GM12865 (cell line): ENCODE measurements at regions not wholly inside any gene's neighbourhood (a gene's known extent, or its start where the extent isn't known, plus 50 kb on each side); places are given as distances from the start of the nearest gene placed in this dataset.

Experiments used
- DNase-seq: peaks from one replicate; pipeline ENCODE4 v3.0.0; 2010; ENCODE audit warnings: low read depth
- H3K4me3 ChIP-seq: 2 replicates; pipeline ENCODE4 v1.5.1; 2011; ENCODE audit warnings: mild to moderate bottlenecking, low read depth, low read length, control low read depth
- TF ChIP-seq, protein P1 (sequence below): IDR thresholded peaks from 2 replicates; pipeline ENCODE4 v1.5.1; 2011; ENCODE audit warnings: low read length, control low read depth, low read depth, inconsistent platforms; ENCODE audit not compliant: insufficient read depth; ENCODE audit errors: missing control alignments

DNA sequence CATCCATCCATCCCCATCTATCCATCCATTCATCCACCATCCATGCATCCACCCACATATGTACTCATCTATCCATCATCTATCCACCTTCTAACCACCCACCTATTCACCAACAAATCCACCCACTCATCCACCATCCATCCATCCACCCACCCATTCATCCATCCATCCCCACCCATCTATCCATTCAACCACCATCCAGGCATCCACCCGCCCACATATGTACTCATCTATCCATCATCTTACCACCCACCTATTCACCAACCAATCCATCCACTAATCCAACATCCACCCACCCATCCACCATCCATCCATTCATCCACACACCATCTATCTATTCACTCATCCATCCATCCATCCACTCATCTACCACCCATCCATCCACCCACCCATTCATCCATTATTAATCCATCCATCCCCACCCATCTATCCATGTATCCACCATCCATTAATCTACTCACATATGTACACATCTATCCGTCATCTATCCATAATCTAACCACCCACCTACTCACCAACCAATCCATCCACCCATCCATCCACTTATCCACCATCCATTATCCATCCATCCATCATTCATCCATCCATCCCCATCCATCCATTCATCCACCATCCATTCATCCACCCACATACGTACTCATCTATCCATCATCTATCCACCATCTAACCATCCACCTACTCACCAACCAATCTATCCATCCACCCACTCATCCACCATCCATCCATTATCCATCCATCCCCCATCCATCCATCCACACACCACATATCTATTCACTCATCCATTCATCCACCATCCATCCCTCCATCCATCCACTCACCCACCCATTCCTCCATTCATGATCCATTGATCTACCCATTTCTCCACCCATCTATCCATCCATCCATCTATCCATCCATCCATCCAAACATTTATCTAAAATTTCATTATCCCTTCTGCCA, 940.0 kb downstream of the BRD1 start:
- H3K4me3 ChIP-seq = no peak overlapping the region
- TF ChIP-seq, protein P1, sequence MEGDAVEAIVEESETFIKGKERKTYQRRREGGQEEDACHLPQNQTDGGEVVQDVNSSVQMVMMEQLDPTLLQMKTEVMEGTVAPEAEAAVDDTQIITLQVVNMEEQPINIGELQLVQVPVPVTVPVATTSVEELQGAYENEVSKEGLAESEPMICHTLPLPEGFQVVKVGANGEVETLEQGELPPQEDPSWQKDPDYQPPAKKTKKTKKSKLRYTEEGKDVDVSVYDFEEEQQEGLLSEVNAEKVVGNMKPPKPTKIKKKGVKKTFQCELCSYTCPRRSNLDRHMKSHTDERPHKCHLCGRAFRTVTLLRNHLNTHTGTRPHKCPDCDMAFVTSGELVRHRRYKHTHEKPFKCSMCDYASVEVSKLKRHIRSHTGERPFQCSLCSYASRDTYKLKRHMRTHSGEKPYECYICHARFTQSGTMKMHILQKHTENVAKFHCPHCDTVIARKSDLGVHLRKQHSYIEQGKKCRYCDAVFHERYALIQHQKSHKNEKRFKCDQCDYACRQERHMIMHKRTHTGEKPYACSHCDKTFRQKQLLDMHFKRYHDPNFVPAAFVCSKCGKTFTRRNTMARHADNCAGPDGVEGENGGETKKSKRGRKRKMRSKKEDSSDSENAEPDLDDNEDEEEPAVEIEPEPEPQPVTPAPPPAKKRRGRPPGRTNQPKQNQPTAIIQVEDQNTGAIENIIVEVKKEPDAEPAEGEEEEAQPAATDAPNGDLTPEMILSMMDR = no peak
- no peak for DNase-seq

DNA sequence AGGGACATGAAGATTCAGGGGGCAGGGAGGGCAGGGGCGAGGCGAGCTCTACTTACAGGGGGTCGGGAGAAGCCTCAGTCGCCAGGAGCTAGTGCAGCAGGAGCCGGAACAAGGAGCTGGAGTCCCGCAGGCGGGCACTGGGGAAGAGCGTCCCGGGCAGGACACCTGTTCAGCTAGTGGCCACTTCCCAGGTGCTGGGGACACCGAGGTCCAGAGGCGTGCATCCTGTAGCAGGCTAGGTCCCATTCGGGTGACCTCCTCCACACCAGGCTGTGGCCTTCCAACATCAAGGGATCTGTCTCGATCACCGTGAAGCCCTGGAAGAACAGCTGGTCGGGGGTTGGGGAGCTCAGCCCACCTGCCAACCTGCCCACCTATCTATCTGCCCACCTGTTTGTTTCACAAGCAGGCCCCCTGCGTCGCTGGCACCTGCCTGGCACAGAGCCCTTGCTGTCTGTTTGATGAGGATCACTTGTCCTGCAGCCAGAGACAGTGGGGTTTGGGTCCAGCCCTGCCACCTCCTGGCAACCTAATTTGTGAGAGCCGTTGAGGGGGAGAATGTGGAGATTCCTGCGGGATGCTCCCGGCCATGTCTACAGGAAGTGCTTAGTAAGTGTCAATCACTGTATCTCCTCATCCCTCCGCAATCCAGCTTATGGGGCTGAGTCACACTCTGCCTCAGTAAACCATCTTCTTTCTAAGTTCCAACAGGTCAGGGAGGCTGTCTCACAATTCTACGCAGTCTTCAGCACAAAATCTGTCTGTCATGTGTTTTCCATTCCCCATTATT, 940.9 kb downstream of the BRD1 start:
- no peak overlapping the region for H3K4me3 ChIP-seq
- no peak for DNase-seq
- TF ChIP-seq, protein P1 = no peak

DNA sequence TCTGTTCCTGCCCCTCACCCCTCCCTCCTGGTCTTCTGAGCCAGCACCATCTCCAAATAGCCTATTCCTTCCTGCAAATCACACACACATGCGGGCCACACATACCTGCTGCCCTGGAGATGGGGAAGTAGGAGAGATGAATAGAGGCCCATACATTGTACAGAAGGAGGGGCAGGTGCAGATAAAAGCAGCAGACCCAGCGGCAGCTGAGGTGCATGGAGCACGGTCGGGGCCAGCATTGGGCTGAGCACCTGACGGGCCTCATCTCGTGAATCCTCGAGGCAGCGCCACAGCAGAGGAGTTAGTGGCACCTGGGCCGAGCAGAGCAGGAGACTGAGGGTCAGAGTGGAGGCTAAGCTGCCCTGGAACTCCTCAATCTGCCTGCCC, 941.8 kb downstream of the BRD1 start:
- DNase-seq = no peak
- TF ChIP-seq, protein P1 = no peak
- no peak overlapping the region for H3K4me3 ChIP-seq

DNA sequence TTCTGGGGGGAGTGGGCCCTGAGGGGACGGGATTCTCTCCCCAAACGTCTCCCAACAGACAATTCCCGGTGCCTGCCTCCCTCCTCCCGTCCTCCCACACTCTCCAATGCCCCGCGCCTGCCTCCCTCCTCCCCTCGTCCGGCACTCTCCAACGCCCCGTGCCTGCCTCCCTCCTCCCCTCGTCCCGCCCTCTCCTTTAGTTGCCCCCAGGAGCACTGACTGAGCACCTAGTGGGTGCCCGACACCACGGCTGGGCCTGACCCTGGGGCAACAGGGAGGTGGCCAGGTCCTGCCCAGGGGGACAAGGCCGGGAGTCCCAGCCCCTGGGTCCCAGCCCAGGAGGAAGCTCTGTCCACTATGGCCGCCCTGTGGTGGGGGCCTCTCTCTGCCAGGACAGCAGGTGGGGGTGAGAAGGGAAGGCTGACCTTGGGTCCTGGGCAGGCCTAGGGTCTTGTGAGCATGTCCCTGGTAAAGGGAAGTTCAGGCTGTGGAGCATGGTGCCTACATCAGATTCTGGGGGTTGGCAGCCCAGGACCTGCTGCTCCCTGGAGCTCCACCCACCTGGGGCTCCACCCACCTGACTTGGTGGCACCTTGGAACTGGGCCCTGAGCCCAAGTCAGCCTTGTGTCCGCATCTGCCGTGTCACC, 942.3 kb downstream of the BRD1 start:
- TF ChIP-seq, protein P1 = no peak
- H3K4me3 ChIP-seq = no peak overlapping the region
- DNase-seq = no peak

DNA sequence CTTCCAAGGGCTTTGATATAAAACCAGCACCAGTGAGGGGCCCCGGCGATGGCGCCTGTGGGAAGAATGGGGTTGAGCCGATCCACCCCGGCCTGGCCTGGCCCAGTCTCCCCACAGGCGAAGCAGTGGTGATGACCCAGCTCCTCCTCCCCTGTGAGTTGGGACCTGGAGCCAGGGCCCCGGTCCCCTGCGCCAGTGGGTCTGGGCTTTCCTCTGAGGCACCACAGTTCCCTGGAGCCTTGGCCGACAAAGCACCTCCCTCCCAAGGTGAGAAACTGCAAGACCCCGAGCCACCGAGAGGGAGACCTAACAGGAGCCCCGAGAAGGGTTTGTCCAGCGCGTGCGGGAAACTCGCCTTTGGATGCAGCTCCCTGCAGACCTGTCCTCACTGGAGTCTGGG, 942.9 kb downstream of the BRD1 start:
- no peak for DNase-seq
- H3K4me3 ChIP-seq = no peak overlapping the region
- TF ChIP-seq, protein P1 = no peak

DNA sequence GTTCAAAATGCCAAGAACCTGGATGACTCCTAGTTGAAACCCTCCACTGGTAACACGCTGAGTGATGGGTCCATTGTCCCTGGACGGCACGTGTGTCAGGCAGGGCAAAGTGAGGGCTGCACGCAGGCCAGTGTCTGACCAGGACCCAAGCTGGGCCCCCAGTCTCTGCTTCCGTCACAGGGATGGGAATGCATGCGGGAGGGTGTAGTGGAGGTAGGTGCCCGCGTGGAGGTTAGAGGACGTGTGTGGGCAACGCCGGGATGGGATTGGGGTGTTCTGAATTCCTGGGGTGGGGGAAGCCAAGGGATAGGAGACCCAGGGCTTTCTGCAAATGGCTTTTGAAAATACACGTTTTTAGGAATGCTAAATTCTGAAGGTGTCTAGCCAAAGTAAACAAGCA, 943.3 kb downstream of the BRD1 start:
- H3K4me3 ChIP-seq = no peak overlapping the region
- TF ChIP-seq, protein P1 = no peak
- no peak for DNase-seq
